ENCODE measurements at regions not wholly inside any gene's neighbourhood (a gene's known extent, or its start where the extent isn't known, plus 50 kb on each side); places are given as distances from the start of the nearest gene placed in this dataset.
"Not testable (repeated sequence)": the region's sequence is repeated elsewhere in the genome, so short reads cannot be mapped to it uniquely, and the experiment has no call there.

DNA sequence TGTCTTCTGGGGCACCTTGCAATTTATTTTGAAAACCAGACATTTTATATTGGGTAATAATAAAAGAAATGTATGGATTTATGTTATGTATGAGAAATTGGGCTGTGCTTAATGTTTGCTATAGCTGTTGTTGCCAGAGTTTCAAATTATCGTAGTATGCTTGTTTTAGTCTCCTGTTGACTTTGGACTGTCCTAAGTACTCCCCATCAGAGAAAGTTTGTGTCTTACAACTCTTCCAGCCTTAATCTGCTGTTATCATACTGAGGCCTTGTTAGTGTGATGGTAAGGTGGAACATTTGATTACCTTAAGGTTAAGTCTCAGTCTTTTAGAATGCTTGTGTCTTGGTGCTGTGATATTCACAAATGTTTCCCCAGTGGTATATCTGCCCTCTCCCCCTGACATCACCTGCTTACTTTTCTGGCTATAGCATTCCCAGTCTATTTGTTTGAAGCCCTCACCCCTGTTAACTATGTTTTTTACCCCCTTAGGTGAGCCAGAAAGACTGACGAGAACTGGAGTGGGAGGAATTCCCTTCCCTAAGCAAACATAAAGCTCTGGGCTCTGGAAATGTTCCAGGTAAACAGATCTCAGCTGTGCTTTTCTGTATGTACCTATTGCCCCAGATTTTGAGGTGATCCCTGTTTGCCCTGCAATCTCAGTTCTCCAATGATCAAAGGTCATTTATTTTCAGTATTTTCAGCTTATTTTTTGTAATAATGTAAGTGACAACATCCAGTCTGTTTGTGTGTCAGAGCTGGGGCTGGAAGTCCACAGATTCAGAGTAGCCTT is 581.1 kb upstream of the CITED2 start:
- Histone ChIP-seq H3K4me3 (ENCODE audit: insufficient read depth, low read depth, low read length, poor library complexity, severe bottlenecking) (no peak overlapping the region), H3K9me3 (ENCODE audit: control insufficient read depth, low read length) (no peaks in the 10 kb centered on the region), H3K27me3 (replicated peaks; ENCODE audit: control insufficient read depth, insufficient read depth, low read length, poor library complexity, severe bottlenecking) (no peaks in the 10 kb centered on the region), H3K36me3 (ENCODE audit: control insufficient read depth, insufficient read depth, low read length) (no peaks in the 10 kb centered on the region), H3K4me1 (ENCODE audit: control insufficient read depth, insufficient read depth, low read length, poor library complexity, severe bottlenecking) (no peaks in the 10 kb centered on the region), H3K27ac (ENCODE audit: insufficient read depth, low read length, poor library complexity, severe bottlenecking) (no peak overlapping the region)
- no peak for DNase-seq

DNA sequence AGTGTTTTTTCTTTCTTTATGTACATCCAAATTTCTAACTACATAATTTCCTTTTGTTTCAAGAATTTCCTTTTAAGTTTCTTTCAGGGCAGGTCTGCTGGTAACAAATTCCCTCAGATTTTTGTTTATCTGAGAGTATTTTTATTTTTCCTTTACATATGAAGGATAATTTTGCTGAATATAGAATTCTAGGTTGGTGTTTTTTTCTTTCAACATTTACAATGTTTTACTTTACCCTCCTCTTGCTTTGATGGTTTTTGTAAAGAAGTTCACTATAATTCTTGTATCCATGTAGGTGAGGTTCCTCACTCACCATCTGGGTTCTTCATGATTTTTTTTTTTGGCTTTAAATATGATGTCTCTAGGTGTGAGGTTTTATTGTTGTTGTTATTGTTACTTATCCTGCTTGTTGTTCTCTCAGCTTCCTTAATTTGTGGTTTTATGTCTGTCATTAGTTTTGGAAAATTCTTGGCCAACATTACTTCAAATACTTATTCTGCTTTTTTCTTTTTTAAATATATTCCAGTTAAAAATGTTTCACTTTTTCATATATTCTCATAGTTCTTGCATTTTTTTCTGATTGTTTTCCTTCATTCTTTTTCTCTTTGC is 580.1 kb upstream of the CITED2 start:
- H3K4me3 ChIP-seq (ENCODE audit: insufficient read depth, low read depth, low read length, poor library complexity, severe bottlenecking) = no peak overlapping the region
- no peak for DNase-seq
- no peaks in the 10 kb centered on the region for H3K27me3 ChIP-seq (replicated peaks; ENCODE audit: control insufficient read depth, insufficient read depth, low read length, poor library complexity, severe bottlenecking)
- H3K4me1 ChIP-seq (ENCODE audit: control insufficient read depth, insufficient read depth, low read length, poor library complexity, severe bottlenecking) = no peaks in the 10 kb centered on the region
- no peaks in the 10 kb centered on the region for H3K9me3 ChIP-seq (ENCODE audit: control insufficient read depth, low read length)
- H3K27ac ChIP-seq (ENCODE audit: insufficient read depth, low read length, poor library complexity, severe bottlenecking) = no peak overlapping the region
- no peaks in the 10 kb centered on the region for H3K36me3 ChIP-seq (ENCODE audit: control insufficient read depth, insufficient read depth, low read length)

GRCh38 chr6:139953780-139954179 is 579.3 kb upstream of the CITED2 start:
- H3K27ac ChIP-seq (ENCODE audit: insufficient read depth, low read length, poor library complexity, severe bottlenecking); DNase-seq; H3K4me3 ChIP-seq (ENCODE audit: insufficient read depth, low read depth, low read length, poor library complexity, severe bottlenecking); H3K27me3 ChIP-seq (replicated peaks; ENCODE audit: control insufficient read depth, insufficient read depth, low read length, poor library complexity, severe bottlenecking); H3K4me1 ChIP-seq (ENCODE audit: control insufficient read depth, insufficient read depth, low read length, poor library complexity, severe bottlenecking); H3K36me3 ChIP-seq (ENCODE audit: control insufficient read depth, insufficient read depth, low read length); H3K9me3 ChIP-seq (ENCODE audit: control insufficient read depth, low read length): not testable (repeated sequence)

DNA sequence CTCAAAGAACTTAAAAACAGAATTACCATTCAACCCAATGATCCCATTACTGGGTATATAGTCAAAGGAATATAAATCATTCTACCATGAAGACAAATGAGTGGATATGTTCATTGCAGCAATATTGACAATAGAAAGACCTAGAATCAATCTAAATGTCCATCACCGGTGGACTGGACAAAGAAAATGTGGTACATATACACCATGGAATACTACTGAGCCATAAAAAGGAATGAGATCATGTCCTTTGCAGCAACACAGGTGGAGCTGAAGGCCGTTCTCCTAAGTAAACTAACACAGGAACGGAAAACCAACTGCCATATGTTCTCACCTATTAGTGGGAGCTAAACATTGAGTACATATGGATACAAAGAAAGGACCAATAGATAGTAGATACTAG is 576.7 kb upstream of the CITED2 start:
- H3K27me3 ChIP-seq (replicated peaks; ENCODE audit: control insufficient read depth, insufficient read depth, low read length, poor library complexity, severe bottlenecking) = no peaks in the 10 kb centered on the region
- no peak overlapping the region for H3K4me3 ChIP-seq (ENCODE audit: insufficient read depth, low read depth, low read length, poor library complexity, severe bottlenecking)
- H3K36me3 ChIP-seq (ENCODE audit: control insufficient read depth, insufficient read depth, low read length) = no peaks in the 10 kb centered on the region
- no peaks in the 10 kb centered on the region for H3K4me1 ChIP-seq (ENCODE audit: control insufficient read depth, insufficient read depth, low read length, poor library complexity, severe bottlenecking)
- H3K9me3 ChIP-seq (ENCODE audit: control insufficient read depth, low read length) = no peaks in the 10 kb centered on the region
- DNase-seq = no peak
- H3K27ac ChIP-seq (ENCODE audit: insufficient read depth, low read length, poor library complexity, severe bottlenecking) = no peak overlapping the region

GRCh38 chr6:139944976-139945375 is 570.5 kb upstream of the CITED2 start:
- Histone ChIP-seq H3K36me3 (ENCODE audit: control insufficient read depth, insufficient read depth, low read length) (no peaks in the 10 kb centered on the region), H3K27ac (ENCODE audit: insufficient read depth, low read length, poor library complexity, severe bottlenecking) (no peak overlapping the region), H3K27me3 (replicated peaks; ENCODE audit: control insufficient read depth, insufficient read depth, low read length, poor library complexity, severe bottlenecking) (no peaks in the 10 kb centered on the region), H3K9me3 (ENCODE audit: control insufficient read depth, low read length) (no peaks in the 10 kb centered on the region), H3K4me3 (ENCODE audit: insufficient read depth, low read depth, low read length, poor library complexity, severe bottlenecking) (no peak overlapping the region), H3K4me1 (ENCODE audit: control insufficient read depth, insufficient read depth, low read length, poor library complexity, severe bottlenecking) (no peaks in the 10 kb centered on the region)
- no peak for DNase-seq

- no peak for DNase-seq
- no peaks in the 10 kb centered on the region for H3K27me3 ChIP-seq (replicated peaks; ENCODE audit: control insufficient read depth, insufficient read depth, low read length, poor library complexity, severe bottlenecking)
- H3K4me1 ChIP-seq (ENCODE audit: control insufficient read depth, insufficient read depth, low read length, poor library complexity, severe bottlenecking) = no peaks in the 10 kb centered on the region
- no peak overlapping the region for H3K4me3 ChIP-seq (ENCODE audit: insufficient read depth, low read depth, low read length, poor library complexity, severe bottlenecking)
- no peaks in the 10 kb centered on the region for H3K9me3 ChIP-seq (ENCODE audit: control insufficient read depth, low read length)
- H3K36me3 ChIP-seq (ENCODE audit: control insufficient read depth, insufficient read depth, low read length) = no peaks in the 10 kb centered on the region
- no peak overlapping the region for H3K27ac ChIP-seq (ENCODE audit: insufficient read depth, low read length, poor library complexity, severe bottlenecking)
Measured at GRCh38 chr6:139944131-139944530, 569.7 kb upstream of the CITED2 start.

DNA sequence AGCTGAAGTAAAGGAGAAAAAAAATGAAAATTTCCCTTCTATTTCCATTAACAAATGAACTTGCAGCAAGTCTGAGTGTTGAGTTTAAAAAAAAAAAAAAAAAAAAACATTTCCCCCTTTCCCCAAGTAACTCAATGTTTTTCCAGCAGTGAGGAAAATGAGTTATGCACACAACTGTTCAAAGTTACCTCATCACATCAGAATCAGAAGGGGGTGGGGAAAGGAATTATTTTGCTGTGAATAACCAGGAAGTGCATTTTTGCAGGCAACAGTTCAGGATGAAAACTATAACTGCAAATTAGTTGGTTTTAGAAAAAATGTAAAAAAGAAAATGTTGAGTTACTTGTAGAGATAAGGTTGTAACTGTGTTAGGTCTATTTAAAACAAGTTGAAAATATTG is 568.9 kb upstream of the CITED2 start:
- no peak for DNase-seq
- Histone ChIP-seq H3K27me3 (replicated peaks; ENCODE audit: control insufficient read depth, insufficient read depth, low read length, poor library complexity, severe bottlenecking) (no peaks in the 10 kb centered on the region), H3K36me3 (ENCODE audit: control insufficient read depth, insufficient read depth, low read length) (no peaks in the 10 kb centered on the region), H3K4me1 (ENCODE audit: control insufficient read depth, insufficient read depth, low read length, poor library complexity, severe bottlenecking) (no peaks in the 10 kb centered on the region), H3K4me3 (ENCODE audit: insufficient read depth, low read depth, low read length, poor library complexity, severe bottlenecking) (no peak overlapping the region), H3K27ac (ENCODE audit: insufficient read depth, low read length, poor library complexity, severe bottlenecking) (no peak overlapping the region), H3K9me3 (ENCODE audit: control insufficient read depth, low read length) (no peaks in the 10 kb centered on the region)

DNA sequence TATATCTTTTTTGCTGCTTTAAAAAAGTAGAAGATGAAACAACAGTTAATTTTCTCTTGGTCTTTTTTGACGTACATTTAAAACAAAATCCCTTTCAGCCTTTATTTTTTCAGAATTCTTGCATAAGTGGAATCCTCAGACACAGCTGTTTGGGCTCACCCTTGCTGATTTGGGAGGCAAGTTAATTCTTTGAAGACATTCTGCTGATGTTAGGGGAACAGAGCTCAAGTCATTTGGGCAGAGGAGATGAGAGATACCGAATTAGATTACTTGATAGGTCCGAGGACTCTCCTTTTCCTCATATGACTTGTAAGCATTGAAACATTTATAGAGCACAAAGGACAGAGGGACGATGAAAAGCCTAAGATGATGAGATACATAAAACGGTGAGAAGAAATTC is 567.9 kb upstream of the CITED2 start:
- Histone ChIP-seq H3K27ac (ENCODE audit: insufficient read depth, low read length, poor library complexity, severe bottlenecking) (no peak overlapping the region), H3K9me3 (ENCODE audit: control insufficient read depth, low read length) (no peaks in the 10 kb centered on the region), H3K4me1 (ENCODE audit: control insufficient read depth, insufficient read depth, low read length, poor library complexity, severe bottlenecking) (no peaks in the 10 kb centered on the region), H3K27me3 (replicated peaks; ENCODE audit: control insufficient read depth, insufficient read depth, low read length, poor library complexity, severe bottlenecking) (no peaks in the 10 kb centered on the region), H3K4me3 (ENCODE audit: insufficient read depth, low read depth, low read length, poor library complexity, severe bottlenecking) (no peak overlapping the region), H3K36me3 (ENCODE audit: control insufficient read depth, insufficient read depth, low read length) (no peaks in the 10 kb centered on the region)
- no peak for DNase-seq

- H3K27me3 ChIP-seq (replicated peaks; ENCODE audit: control insufficient read depth, insufficient read depth, low read length, poor library complexity, severe bottlenecking) = no peaks in the 10 kb centered on the region
- DNase-seq = no peak
Measured at GRCh38 chr6:139941826-139942225, 567.4 kb upstream of the CITED2 start.

More at GRCh38 chr6:139941826-139942225, 567.4 kb upstream of the CITED2 start:
- no peak overlapping the region for H3K27ac ChIP-seq (ENCODE audit: insufficient read depth, low read length, poor library complexity, severe bottlenecking)
- H3K4me3 ChIP-seq (ENCODE audit: insufficient read depth, low read depth, low read length, poor library complexity, severe bottlenecking) = no peak overlapping the region
- no peaks in the 10 kb centered on the region for H3K4me1 ChIP-seq (ENCODE audit: control insufficient read depth, insufficient read depth, low read length, poor library complexity, severe bottlenecking)
- H3K9me3 ChIP-seq (ENCODE audit: control insufficient read depth, low read length) = no peaks in the 10 kb centered on the region
- no peaks in the 10 kb centered on the region for H3K36me3 ChIP-seq (ENCODE audit: control insufficient read depth, insufficient read depth, low read length)

Data from effector memory CD4-positive, alpha-beta T cell (primary cell).